ENCODE measurements at regions not wholly inside any gene's neighbourhood (a gene's known extent, or its start where the extent isn't known, plus 50 kb on each side); places are given as distances from the start of the nearest gene placed in this dataset.

GRCh38 chr21:21750124-21750825, 752.1 kb downstream of the NCAM2 start:
- Mint-ChIP-seq H3K4me1 (no peaks in the 10 kb centered on the region), H3K27ac (no peak overlapping the region)

GRCh38 chr21:21751286-21751685, 753.1 kb downstream of the NCAM2 start:
- Mint-ChIP-seq H3K36me3 (peaks cover 0 to 4% (median 0%) of the 10 kb centered on the region in 3 donors), H3K4me1 (no peaks in the 10 kb centered on the region), H3K4me3 (no peak overlapping the region), H3K9me3 (peaks cover 9 to 29% (median 16%) of the 10 kb centered on the region in 6 donors), H3K27ac (no peak overlapping the region), H3K27me3 (ENCODE audit: low read depth in 3 of 3) (peaks cover 0 to 1% (median 0%) of the 10 kb centered on the region in 3 donors)
- no peak for DNase-seq

More at GRCh38 chr21:21750124-21750825, 752.1 kb downstream of the NCAM2 start:
- no peak overlapping the region for H3K4me3 Mint-ChIP-seq
- peaks cover 0 to 4% (median 0%) of the 10 kb centered on the region in 3 donors for H3K36me3 Mint-ChIP-seq
- H3K27me3 Mint-ChIP-seq (ENCODE audit: low read depth in 3 of 3): peaks cover 0 to 1% (median 0%) of the 10 kb centered on the region in 3 donors
- DNase-seq: no peak
- H3K9me3 Mint-ChIP-seq: peaks cover 13 to 30% (median 21%) of the 10 kb centered on the region in 6 donors

- no peak overlapping the region for H3K27ac Mint-ChIP-seq
- DNase-seq: no peak
- H3K4me3 Mint-ChIP-seq: no peak overlapping the region
- no peaks in the 10 kb centered on the region for H3K4me1 Mint-ChIP-seq
- H3K36me3 Mint-ChIP-seq: no peaks in the 10 kb centered on the region
- H3K27me3 Mint-ChIP-seq (ENCODE audit: low read depth in 3 of 3): no peaks in the 10 kb centered on the region
- peaks cover 7 to 27% (median 19%) of the 10 kb centered on the region in 6 donors for H3K9me3 Mint-ChIP-seq
Observed at GRCh38 chr21:21762855-21763254, 764.6 kb downstream of the NCAM2 start.

GRCh38 chr21:21764281-21764680, 766.1 kb downstream of the NCAM2 start:
- peaks cover 6 to 31% (median 21%) of the 10 kb centered on the region in 6 donors for H3K9me3 Mint-ChIP-seq
- H3K27me3 Mint-ChIP-seq (ENCODE audit: low read depth in 3 of 3): no peaks in the 10 kb centered on the region
- no peak for DNase-seq
- H3K27ac Mint-ChIP-seq: no peak overlapping the region
- H3K4me3 Mint-ChIP-seq: no peak overlapping the region
- H3K36me3 Mint-ChIP-seq: no peaks in the 10 kb centered on the region
- H3K4me1 Mint-ChIP-seq: no peaks in the 10 kb centered on the region

GRCh38 chr21:21767276-21767675, 769.1 kb downstream of the NCAM2 start:
- peaks cover 6 to 40% (median 26%) of the 10 kb centered on the region in 6 donors for H3K9me3 Mint-ChIP-seq
- no peak for DNase-seq
- H3K27me3 Mint-ChIP-seq (ENCODE audit: low read depth in 3 of 3): peaks cover 0 to 2% (median 0%) of the 10 kb centered on the region in 3 donors
- H3K4me1 Mint-ChIP-seq: no peaks in the 10 kb centered on the region
- H3K36me3 Mint-ChIP-seq: no peaks in the 10 kb centered on the region
- H3K27ac Mint-ChIP-seq: no peak overlapping the region
- no peak overlapping the region for H3K4me3 Mint-ChIP-seq

GRCh38 chr21:21788591-21788990, 790.4 kb downstream of the NCAM2 start:
- Mint-ChIP-seq H3K36me3 (peaks cover 0 to 7% (median 0%) of the 10 kb centered on the region in 3 donors), H3K27ac (no peak overlapping the region), H3K9me3 (peaks cover 20 to 57% (median 33%) of the 10 kb centered on the region in 6 donors), H3K4me1 (no peaks in the 10 kb centered on the region), H3K27me3 (ENCODE audit: low read depth in 3 of 3) (no peaks in the 10 kb centered on the region), H3K4me3 (no peak overlapping the region)
- no peak for DNase-seq

- Mint-ChIP-seq H3K27ac (no peak overlapping the region), H3K27me3 (ENCODE audit: low read depth in 3 of 3) (peaks cover 0 to 3% (median 0%) of the 10 kb centered on the region in 3 donors), H3K36me3 (no peaks in the 10 kb centered on the region), H3K4me1 (no peaks in the 10 kb centered on the region), H3K9me3 (peaks cover 13 to 52% (median 38%) of the 10 kb centered on the region in 6 donors), H3K4me3 (no peak overlapping the region)
- no peak for DNase-seq
Observed at GRCh38 chr21:21801921-21802320, 803.7 kb downstream of the NCAM2 start.

GRCh38 chr21:21806711-21807597, 808.7 kb downstream of the NCAM2 start:
- no peak overlapping the region for H3K4me3 Mint-ChIP-seq
- no peak overlapping the region for H3K27ac Mint-ChIP-seq

GRCh38 chr21:21807598-21807903, 809.3 kb downstream of the NCAM2 start:
- no peaks in the 10 kb centered on the region for H3K4me1 Mint-ChIP-seq
- H3K9me3 Mint-ChIP-seq: peaks cover 11 to 44% (median 41%) of the 10 kb centered on the region in 6 donors
- H3K27ac Mint-ChIP-seq: no peak overlapping the region
- H3K36me3 Mint-ChIP-seq: peaks cover 0 to 4% (median 0%) of the 10 kb centered on the region in 3 donors
- no peak overlapping the region for H3K4me3 Mint-ChIP-seq
- H3K27me3 Mint-ChIP-seq (ENCODE audit: low read depth in 3 of 3): peaks cover 0 to 3% (median 0%) of the 10 kb centered on the region in 3 donors
- no peak for DNase-seq

More at GRCh38 chr21:21806711-21807597, 808.7 kb downstream of the NCAM2 start:
- Mint-ChIP-seq H3K4me1 (no peaks in the 10 kb centered on the region), H3K27me3 (ENCODE audit: low read depth in 3 of 3) (peaks cover 0 to 3% (median 0%) of the 10 kb centered on the region in 3 donors), H3K36me3 (peaks cover 0 to 4% (median 0%) of the 10 kb centered on the region in 3 donors), H3K9me3 (peaks cover 12 to 43% (median 37%) of the 10 kb centered on the region in 6 donors)
- no peak for DNase-seq

GRCh38 chr21:21813289-21813688, 815.1 kb downstream of the NCAM2 start:
- Mint-ChIP-seq H3K4me1 (no peaks in the 10 kb centered on the region), H3K36me3 (peaks cover 0 to 2% (median 0%) of the 10 kb centered on the region in 3 donors), H3K27ac (no peak overlapping the region), H3K27me3 (ENCODE audit: low read depth in 3 of 3) (no peaks in the 10 kb centered on the region), H3K4me3 (no peak overlapping the region), H3K9me3 (peaks cover 0 to 29% (median 18%) of the 10 kb centered on the region in 6 donors)
- no peak for DNase-seq

GRCh38 chr21:21813934-21814333, 815.7 kb downstream of the NCAM2 start:
- Mint-ChIP-seq H3K36me3 (no peaks in the 10 kb centered on the region), H3K27ac (no peak overlapping the region), H3K4me1 (no peaks in the 10 kb centered on the region), H3K9me3 (peaks cover 2 to 27% (median 18%) of the 10 kb centered on the region in 6 donors), H3K4me3 (no peak overlapping the region), H3K27me3 (ENCODE audit: low read depth in 3 of 3) (no peaks in the 10 kb centered on the region)
- DNase-seq: no peak

- no peak for DNase-seq
- Mint-ChIP-seq H3K4me1 (no peaks in the 10 kb centered on the region), H3K9me3 (peaks cover 7 to 42% (median 33%) of the 10 kb centered on the region in 6 donors), H3K27me3 (ENCODE audit: low read depth in 3 of 3) (peaks cover 0 to 2% (median 0%) of the 10 kb centered on the region in 3 donors), H3K4me3 (no peak overlapping the region), H3K36me3 (no peaks in the 10 kb centered on the region), H3K27ac (no peak overlapping the region)
Observed at GRCh38 chr21:21816778-21817177, 818.6 kb downstream of the NCAM2 start.

GRCh38 chr21:21818898-21819297, 820.7 kb downstream of the NCAM2 start:
- H3K4me3 Mint-ChIP-seq: no peak overlapping the region
- DNase-seq: no peak

GRCh38 chr21:21828130-21828529, 829.9 kb downstream of the NCAM2 start:
- H3K27me3 Mint-ChIP-seq (ENCODE audit: low read depth in 3 of 3): no peaks in the 10 kb centered on the region
- no peaks in the 10 kb centered on the region for H3K36me3 Mint-ChIP-seq
- no peak overlapping the region for H3K27ac Mint-ChIP-seq
- H3K9me3 Mint-ChIP-seq: peaks cover 12 to 59% (median 21%) of the 10 kb centered on the region in 6 donors
- no peak overlapping the region for H3K4me3 Mint-ChIP-seq
- no peak for DNase-seq
- no peaks in the 10 kb centered on the region for H3K4me1 Mint-ChIP-seq

More at GRCh38 chr21:21818898-21819297, 820.7 kb downstream of the NCAM2 start:
- Mint-ChIP-seq H3K9me3 (peaks cover 7 to 43% (median 29%) of the 10 kb centered on the region in 6 donors), H3K36me3 (no peaks in the 10 kb centered on the region), H3K4me1 (no peaks in the 10 kb centered on the region), H3K27me3 (ENCODE audit: low read depth in 3 of 3) (peaks cover 0 to 3% (median 0%) of the 10 kb centered on the region in 3 donors), H3K27ac (no peak overlapping the region)
